COR-L47 (cell line): ENCODE measurements at regions not wholly inside any gene's neighbourhood (a gene's known extent, or its start where the extent isn't known, plus 50 kb on each side); places are given as distances from the start of the nearest gene placed in this dataset.
"Not testable (repeated sequence)": the region's sequence is repeated elsewhere in the genome, so short reads cannot be mapped to it uniquely, and the experiment has no call there.

Experiments
- DNase-seq: peaks from one replicate; lab custom pipeline; 2025; lab: John Stamatoyannopoulos, UW

DNA sequence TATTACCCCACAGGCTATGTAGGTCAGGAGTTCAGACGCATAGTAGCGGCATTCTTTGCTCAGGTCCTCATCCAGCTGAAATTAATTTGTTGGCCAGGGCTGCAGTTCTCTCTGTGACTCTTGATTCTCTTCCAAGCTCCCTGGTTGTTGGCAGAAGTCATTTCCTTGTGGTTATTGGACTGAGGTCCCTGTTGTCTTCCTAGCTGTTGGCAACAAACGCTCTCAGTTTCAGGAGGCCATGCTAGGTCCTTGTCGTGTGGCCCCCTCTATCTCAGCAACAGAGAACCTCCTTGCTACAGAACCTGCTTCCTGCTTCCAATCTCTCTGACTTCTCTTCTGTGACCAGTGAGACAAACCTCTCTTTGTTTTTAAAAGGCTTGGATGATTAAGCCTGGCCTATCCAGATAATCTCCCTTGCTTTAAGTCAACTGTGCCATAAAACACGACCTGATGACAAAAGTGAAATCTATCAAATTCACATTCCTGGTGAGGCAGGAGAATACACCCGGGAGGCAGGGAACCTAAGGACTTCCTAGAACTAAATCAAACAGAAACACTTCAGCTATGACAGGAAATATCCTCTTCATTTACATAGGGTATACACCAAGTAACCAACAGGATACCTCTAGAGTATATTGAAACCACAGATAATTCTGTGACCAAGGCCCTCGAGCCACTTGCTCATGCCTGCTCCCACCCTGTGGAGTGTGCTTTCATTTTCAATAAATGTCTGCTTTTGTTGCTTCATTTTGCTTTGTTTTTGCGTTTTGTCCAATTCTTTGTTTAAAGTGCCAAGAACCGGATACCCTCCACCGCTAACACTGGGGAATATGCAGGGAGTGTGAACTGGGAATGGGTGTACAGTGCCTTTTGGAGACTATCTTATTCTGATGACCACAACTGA, 196.0 kb downstream of the BTBD3 start:
- DNase-seq = no peak

DNA sequence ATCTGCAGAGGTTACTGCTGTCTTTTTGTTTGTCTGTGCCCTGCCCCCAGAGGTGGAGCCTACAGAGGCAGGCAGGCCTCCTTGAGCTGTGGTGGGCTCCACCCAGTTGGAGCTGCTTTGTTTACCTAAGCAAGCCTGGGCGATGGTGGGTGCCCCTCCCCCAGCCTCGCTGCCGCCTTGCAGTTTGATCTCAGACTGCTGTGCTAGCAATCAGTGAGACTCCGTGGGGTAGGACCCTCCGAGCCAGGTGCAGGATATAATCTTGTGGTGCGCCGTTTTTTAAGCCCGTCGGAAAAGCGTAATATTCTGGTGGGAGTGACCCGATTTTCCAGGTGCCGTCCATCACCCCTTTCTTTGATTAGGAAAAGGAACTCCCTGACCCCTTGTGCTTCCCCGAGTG, 211.4 kb downstream of the BTBD3 start:
- not testable (repeated sequence) for DNase-seq

- DNase-seq = not testable (repeated sequence)
These were observed 211.8 kb downstream of the BTBD3 start for GRCh38 chr20:12129532-12129931.

GRCh38 chr20:12130781-12131180, 213.1 kb downstream of the BTBD3 start:
- no peak for DNase-seq

DNA sequence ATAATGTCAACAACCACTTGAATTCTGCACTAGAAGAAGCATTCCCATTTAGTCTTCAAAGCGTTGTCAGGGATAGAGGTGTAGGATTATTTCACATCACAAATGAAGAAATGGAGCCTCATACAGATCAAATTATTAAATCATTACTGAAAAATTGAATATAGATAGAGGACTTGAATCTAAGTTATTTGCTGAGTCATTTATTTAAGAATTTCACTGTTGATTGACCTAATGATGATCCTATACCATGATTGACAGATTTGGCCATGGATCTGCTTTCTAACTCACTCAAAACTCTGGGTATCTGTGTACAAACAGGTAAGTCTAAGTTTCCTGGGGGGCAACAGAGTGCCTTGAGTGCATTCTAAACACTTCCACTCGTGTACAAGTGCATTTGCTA, 215.9 kb downstream of the BTBD3 start:
- no peak for DNase-seq

DNA sequence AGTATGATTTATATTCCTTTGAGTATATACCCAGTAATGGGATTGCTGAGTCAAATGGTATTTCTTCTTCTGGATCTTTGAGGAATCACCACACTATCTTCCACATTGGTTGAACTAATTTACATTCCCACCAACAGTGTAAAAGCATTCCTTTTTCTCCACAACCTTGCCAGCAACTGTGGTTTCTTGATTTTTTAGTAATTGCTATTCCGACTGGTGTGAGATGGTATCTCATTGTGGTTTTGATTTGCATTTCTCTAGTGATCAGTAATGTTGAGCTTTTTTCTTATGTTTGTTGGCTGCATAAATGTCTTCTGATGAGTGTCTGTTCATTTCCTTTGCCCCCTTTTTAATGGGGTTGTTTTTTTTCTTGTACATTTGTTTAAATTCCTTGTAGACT, 228.3 kb downstream of the BTBD3 start:
- not testable (repeated sequence) for DNase-seq

GRCh38 chr20:12152996-12153395, 235.3 kb downstream of the BTBD3 start:
- no peak for DNase-seq

GRCh38 chr20:12153628-12154027, 235.9 kb downstream of the BTBD3 start:
- DNase-seq = no peak

GRCh38 chr20:12156252-12156651, 238.6 kb downstream of the BTBD3 start:
- DNase-seq = no peak

GRCh38 chr20:12159261-12159660, 241.6 kb downstream of the BTBD3 start:
- DNase-seq = no peak

GRCh38 chr20:12161734-12162133, 244.0 kb downstream of the BTBD3 start:
- DNase-seq = no peak

DNA sequence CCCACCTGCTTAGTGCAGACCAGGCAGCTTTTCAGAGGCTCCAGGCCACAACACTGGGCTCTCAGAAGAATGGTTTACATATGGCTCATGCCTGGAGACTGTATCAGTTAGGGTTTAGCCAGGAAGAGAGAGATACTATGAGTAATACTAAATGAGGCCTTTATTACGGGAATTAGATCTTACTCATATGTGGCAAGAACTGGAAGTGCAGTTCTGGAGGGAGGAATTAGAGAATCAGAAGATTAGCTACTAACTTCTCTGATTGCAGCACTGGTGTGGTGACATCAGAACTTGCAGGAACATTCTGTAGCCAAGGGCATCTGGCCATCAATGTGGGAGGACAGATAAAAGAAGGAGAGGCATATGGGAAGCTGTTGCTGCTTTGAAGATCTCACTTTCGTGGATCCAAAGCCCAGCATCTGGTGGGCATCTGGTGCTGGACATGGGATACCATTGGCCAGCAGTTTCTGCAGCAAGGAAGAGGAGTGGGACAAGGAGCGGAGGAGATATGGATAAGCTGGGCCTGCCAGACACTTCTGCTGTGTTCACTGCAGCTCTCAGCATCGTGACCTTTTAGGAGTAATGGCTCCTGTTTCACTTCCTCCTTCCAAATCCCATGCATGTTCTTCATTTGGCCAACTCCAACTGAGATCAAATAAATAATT, 248.5 kb downstream of the BTBD3 start:
- no peak for DNase-seq

- no peak for DNase-seq
These were observed 252.7 kb downstream of the BTBD3 start for GRCh38 chr20:12170406-12170805.

GRCh38 chr20:12171923-12172524, 254.3 kb downstream of the BTBD3 start:
- DNase-seq = peak; percentile 74

GRCh38 chr20:12173347-12174012, 255.8 kb downstream of the BTBD3 start:
- DNase-seq = peak; percentile 79

DNA sequence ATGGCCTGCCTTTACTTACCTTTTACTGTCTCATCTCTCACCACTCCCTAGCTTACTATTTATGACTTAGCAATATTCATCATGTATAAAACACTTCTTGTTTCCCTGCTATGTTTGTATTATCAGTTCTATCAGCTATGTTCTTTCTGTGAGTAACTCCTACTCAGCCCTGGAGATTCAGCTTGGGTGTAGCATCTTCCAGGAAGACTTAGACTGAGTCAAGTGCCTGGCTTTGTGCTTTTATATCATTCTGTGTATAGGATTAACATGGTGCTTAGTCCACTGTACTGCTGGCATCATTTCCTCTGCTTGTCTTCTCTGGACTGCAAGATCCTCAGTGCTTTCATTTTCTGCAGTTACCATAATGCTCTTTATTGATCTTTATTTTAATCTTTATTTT, 257.8 kb downstream of the BTBD3 start:
- no peak for DNase-seq

DNA sequence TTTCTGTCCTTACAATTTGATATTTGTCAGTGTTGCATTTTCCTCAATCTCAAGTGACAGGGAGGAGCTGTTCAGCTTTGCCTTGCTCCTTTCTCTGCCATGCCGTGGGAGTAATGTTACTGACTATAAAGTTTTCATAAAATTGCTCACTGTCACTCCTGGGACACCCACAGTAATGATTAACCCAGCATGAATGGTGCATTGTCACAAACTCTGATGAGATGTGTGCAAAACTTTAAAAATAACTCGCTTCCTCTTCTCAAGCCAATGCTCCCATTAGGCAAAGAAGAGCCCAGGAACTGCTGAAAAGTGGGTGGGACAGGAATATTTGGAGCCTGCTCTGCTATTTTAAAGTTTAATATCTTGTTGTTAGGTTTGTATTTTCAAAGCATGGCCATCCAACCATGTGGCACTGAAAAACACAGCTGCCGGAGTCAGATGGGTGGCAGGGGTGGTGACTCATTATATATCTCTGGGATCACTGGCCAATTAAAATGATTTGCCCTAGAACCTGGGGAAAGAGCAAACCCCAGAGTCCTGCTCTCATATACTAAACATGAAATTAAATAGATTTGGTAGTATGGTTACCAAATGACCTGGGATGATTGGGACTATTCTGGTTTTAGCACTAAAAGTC, 260.1 kb downstream of the BTBD3 start:
- no peak for DNase-seq

DNA sequence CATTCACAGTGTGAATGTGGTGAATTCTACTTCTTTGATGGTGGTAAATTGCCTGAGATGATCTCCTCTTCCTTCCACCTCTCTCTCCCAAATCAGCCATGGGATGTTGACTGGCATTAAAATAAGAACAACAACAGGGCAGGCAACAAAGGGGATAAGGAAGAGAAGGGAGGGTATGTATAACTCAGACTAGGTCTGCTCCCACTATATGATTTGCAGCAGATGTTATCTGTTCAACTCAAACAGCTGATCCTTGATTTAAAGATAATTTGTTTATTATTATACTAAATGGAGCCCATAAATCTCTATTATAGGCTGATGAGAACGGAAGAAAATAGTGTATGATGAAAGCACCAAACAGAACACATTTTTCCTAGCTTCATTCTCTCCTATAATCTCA, 262.0 kb downstream of the BTBD3 start:
- no peak for DNase-seq

GRCh38 chr20:12180107-12180661, 262.5 kb downstream of the BTBD3 start:
- DNase-seq = peak; percentile 71

DNA sequence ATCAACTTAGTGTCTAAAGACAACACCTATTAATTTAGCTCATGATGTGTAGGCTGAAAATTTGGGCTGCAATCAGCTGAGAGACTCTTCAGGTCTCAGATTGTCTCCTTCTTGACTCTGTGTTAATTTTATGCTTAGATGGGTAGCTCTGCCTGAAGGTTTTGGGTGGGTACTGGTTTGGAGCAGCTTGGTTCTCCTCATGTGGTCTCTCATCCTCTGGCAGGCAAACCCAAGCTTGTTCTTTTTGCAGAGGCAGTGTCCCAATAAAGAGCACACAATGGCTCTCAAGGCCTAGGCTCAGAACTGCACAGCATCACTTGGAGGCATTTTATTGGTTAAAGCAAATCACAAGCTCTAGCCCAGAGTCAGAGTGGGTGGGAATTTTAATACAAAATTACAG, 280.6 kb downstream of the BTBD3 start:
- DNase-seq = no peak

DNA sequence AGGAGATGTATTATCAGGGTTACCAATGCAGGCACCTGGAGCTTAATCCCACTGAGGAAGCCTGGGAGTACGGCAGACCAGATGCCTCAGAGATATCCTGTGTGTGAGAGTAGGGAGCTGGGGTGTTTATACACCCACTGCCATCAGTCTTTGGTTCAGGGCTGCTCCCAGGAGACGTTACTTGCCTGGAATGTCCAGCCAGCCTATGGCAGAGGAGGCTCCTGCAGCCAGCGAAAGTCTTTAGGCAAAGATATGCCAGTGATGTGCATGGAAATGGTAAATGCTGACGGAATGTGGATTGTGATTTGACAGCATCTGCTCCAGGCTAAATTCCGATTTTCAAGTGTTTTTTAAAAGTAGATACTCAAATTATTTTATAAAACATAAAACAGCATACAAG, 282.0 kb downstream of the BTBD3 start:
- DNase-seq = no peak
